GM12878 (cell line): ENCODE measurements at regions not wholly inside any gene's neighbourhood (a gene's known extent, or its start where the extent isn't known, plus 50 kb on each side); places are given as distances from the start of the nearest gene placed in this dataset.
"Not testable (repeated sequence)": the region's sequence is repeated elsewhere in the genome, so short reads cannot be mapped to it uniquely, and the experiment has no call there.

ENCODE experiments used
- ATF7 ChIP-seq: fragments of 450-650 bp; IDR thresholded peaks from 2 replicates; pipeline ENCODE4 v1.6.1; 2016; ENCODE audit warnings: low read depth, mild to moderate bottlenecking
- CTCF ChIP-seq, 3 experiments: IDR thresholded peaks in 2 of 3; conservative IDR thresholded peaks in 1 of 3; 2 replicates each; pipeline ENCODE4 v1.5.1; 2011; ENCODE audit warnings: low read depth in 3 of 3, low read length in 3 of 3, mild to moderate bottlenecking in 3 of 3, control low read depth in 2 of 3, moderate library complexity in 2 of 3, inconsistent platforms in 1 of 3, mixed read lengths in 1 of 3; ENCODE audit not compliant: control insufficient read depth in 2 of 3, insufficient read depth in 1 of 3; ENCODE audit errors: extremely low read depth in 1 of 3
- EP300 ChIP-seq, 2 experiments: fragments of 150-350 bp in 1 of 2; IDR thresholded peaks; 2 replicates each; pipeline ENCODE4 v1.6.1; 2011 to 2012; ENCODE audit warnings: low read depth in 2 of 2, low read length in 2 of 2, borderline replicate concordance in 1 of 2, improper control_type of control experiment in 1 of 2, inconsistent platforms in 1 of 2; ENCODE audit not compliant: control insufficient read depth in 1 of 2
- GATAD2B ChIP-seq: fragments of 450-650 bp; conservative IDR thresholded peaks from 2 replicates; pipeline ENCODE4 v1.6.1; 2017; ENCODE audit warnings: low read depth, mild to moderate bottlenecking, moderate library complexity
- POLR2A ChIP-seq: IDR thresholded peaks from 2 replicates; pipeline ENCODE4 v1.6.1; 2011; ENCODE audit warnings: low read depth, mild to moderate bottlenecking, low read length
- RBBP5 ChIP-seq: fragments of 200-600 bp; sonication (generic); conservative IDR thresholded peaks from 2 replicates; pipeline ENCODE4 v1.6.1; 2016
- SMARCA5 ChIP-seq: fragments of 450-650 bp; IDR thresholded peaks from 2 replicates; pipeline ENCODE4 v1.6.1; 2017; ENCODE audit warnings: mild to moderate bottlenecking
- TCF12 ChIP-seq: IDR thresholded peaks from 2 replicates; pipeline ENCODE4 v1.6.1; 2011; ENCODE audit warnings: low read depth, mild to moderate bottlenecking, low read length
- USF2 ChIP-seq: IDR thresholded peaks from 2 replicates; pipeline ENCODE4 v1.6.1; 2011; ENCODE audit warnings: low read depth, low read length, improper control_type of control experiment, borderline replicate concordance
- ZBTB33 ChIP-seq: fragments of 450-650 bp; IDR thresholded peaks from 2 replicates; pipeline ENCODE4 v1.6.1; 2017; ENCODE audit warnings: mild to moderate bottlenecking

GRCh38 chr21:9746311-9746710 lies 775.1 kb upstream of the TPTE start:
- not testable (repeated sequence) for TF ChIP-seq USF2; EP300 (IDR thresholded peaks at IDR 0.05; ENCODE audit: borderline replicate concordance in 1 of 2, control insufficient read depth in 1 of 2, low read depth in 2 of 2, low read length in 2 of 2); RBBP5; CTCF (IDR thresholded peaks at IDR 0.05 in 2 of 3, conservative IDR thresholded peaks at IDR 0.05 in 1 of 3; ENCODE audit: control insufficient read depth in 2 of 3, extremely low read depth in 1 of 3, insufficient read depth in 1 of 3, low read depth in 3 of 3, low read length in 3 of 3); GATAD2B; SMARCA5; ATF7; TCF12; ZBTB33; POLR2A
